ENCODE measurements at regions not wholly inside any gene's neighbourhood (a gene's known extent, or its start where the extent isn't known, plus 50 kb on each side); places are given as distances from the start of the nearest gene placed in this dataset.

GRCh38 chr7:68547181-68547580 is 1051.1 kb upstream of the AUTS2 start:
- Histone ChIP-seq H3K9me3 (ENCODE audit: insufficient read depth, low read depth, low read length) (no peaks in the 10 kb centered on the region), H3K36me3 (ENCODE audit: insufficient read depth, low read length) (no peaks in the 10 kb centered on the region), H3K4me3 (ENCODE audit: low read length) (no peak overlapping the region), H3K9ac (ENCODE audit: low read depth, low read length) (no peak overlapping the region), H3K27ac (ENCODE audit: low read depth, low read length) (no peak overlapping the region), H3K27me3 (ENCODE audit: insufficient read depth, low read length) (no peaks in the 10 kb centered on the region), H3K4me1 (ENCODE audit: insufficient read depth, low read length) (no peaks in the 10 kb centered on the region)
- 79% methylated on average over 6 of the region's 6 CpGs for WGBS

- H3K9ac ChIP-seq (ENCODE audit: low read depth, low read length): no peak overlapping the region
- H3K4me3 ChIP-seq (ENCODE audit: low read length): no peak overlapping the region
- no peaks in the 10 kb centered on the region for H3K4me1 ChIP-seq (ENCODE audit: insufficient read depth, low read length)
- no peaks in the 10 kb centered on the region for H3K36me3 ChIP-seq (ENCODE audit: insufficient read depth, low read length)
- H3K27me3 ChIP-seq (ENCODE audit: insufficient read depth, low read length): no peaks in the 10 kb centered on the region
- H3K9me3 ChIP-seq (ENCODE audit: insufficient read depth, low read depth, low read length): no peaks in the 10 kb centered on the region
- 83% methylated on average over 10 of the region's 10 CpGs for WGBS
- no peak overlapping the region for H3K27ac ChIP-seq (ENCODE audit: low read depth, low read length)
Observed at GRCh38 chr7:68547799-68548198, 1050.5 kb upstream of the AUTS2 start.

GRCh38 chr7:68550027-68550426 is 1048.2 kb upstream of the AUTS2 start:
- H3K4me3 ChIP-seq (ENCODE audit: low read length): no peak overlapping the region

GRCh38 chr7:68550635-68551034 is 1047.6 kb upstream of the AUTS2 start:
- WGBS: 96% methylated on average over 3 of the region's 3 CpGs

More at GRCh38 chr7:68550027-68550426, 1048.2 kb upstream of the AUTS2 start:
- Histone ChIP-seq H3K9ac (ENCODE audit: low read depth, low read length) (no peak overlapping the region), H3K9me3 (ENCODE audit: insufficient read depth, low read depth, low read length) (no peaks in the 10 kb centered on the region), H3K4me1 (ENCODE audit: insufficient read depth, low read length) (no peaks in the 10 kb centered on the region), H3K27me3 (ENCODE audit: insufficient read depth, low read length) (no peaks in the 10 kb centered on the region), H3K36me3 (ENCODE audit: insufficient read depth, low read length) (no peaks in the 10 kb centered on the region), H3K27ac (ENCODE audit: low read depth, low read length) (no peak overlapping the region)
- WGBS: 98% methylated on average over 2 of the region's 2 CpGs

GRCh38 chr7:68556537-68556936 is 1041.7 kb upstream of the AUTS2 start:
- 90% methylated on average over 3 of the region's 3 CpGs for WGBS

More at GRCh38 chr7:68550635-68551034, 1047.6 kb upstream of the AUTS2 start:
- no peaks in the 10 kb centered on the region for H3K27me3 ChIP-seq (ENCODE audit: insufficient read depth, low read length)
- H3K36me3 ChIP-seq (ENCODE audit: insufficient read depth, low read length): no peaks in the 10 kb centered on the region
- H3K9ac ChIP-seq (ENCODE audit: low read depth, low read length): no peak overlapping the region
- no peaks in the 10 kb centered on the region for H3K4me1 ChIP-seq (ENCODE audit: insufficient read depth, low read length)
- no peak overlapping the region for H3K4me3 ChIP-seq (ENCODE audit: low read length)
- H3K27ac ChIP-seq (ENCODE audit: low read depth, low read length): no peak overlapping the region
- H3K9me3 ChIP-seq (ENCODE audit: insufficient read depth, low read depth, low read length): no peaks in the 10 kb centered on the region

GRCh38 chr7:68559518-68559917 is 1038.8 kb upstream of the AUTS2 start:
- no peak overlapping the region for H3K27ac ChIP-seq (ENCODE audit: low read depth, low read length)
- no peaks in the 10 kb centered on the region for H3K4me1 ChIP-seq (ENCODE audit: insufficient read depth, low read length)
- no peaks in the 10 kb centered on the region for H3K9me3 ChIP-seq (ENCODE audit: insufficient read depth, low read depth, low read length)
- no peak overlapping the region for H3K9ac ChIP-seq (ENCODE audit: low read depth, low read length)
- WGBS: 85% methylated on average over 1 of the region's 1 CpG
- no peak overlapping the region for H3K4me3 ChIP-seq (ENCODE audit: low read length)
- H3K36me3 ChIP-seq (ENCODE audit: insufficient read depth, low read length): no peaks in the 10 kb centered on the region
- H3K27me3 ChIP-seq (ENCODE audit: insufficient read depth, low read length): no peaks in the 10 kb centered on the region

More at GRCh38 chr7:68556537-68556936, 1041.7 kb upstream of the AUTS2 start:
- no peaks in the 10 kb centered on the region for H3K36me3 ChIP-seq (ENCODE audit: insufficient read depth, low read length)
- no peaks in the 10 kb centered on the region for H3K4me1 ChIP-seq (ENCODE audit: insufficient read depth, low read length)
- no peak overlapping the region for H3K9ac ChIP-seq (ENCODE audit: low read depth, low read length)
- H3K4me3 ChIP-seq (ENCODE audit: low read length): no peak overlapping the region
- no peaks in the 10 kb centered on the region for H3K9me3 ChIP-seq (ENCODE audit: insufficient read depth, low read depth, low read length)
- no peaks in the 10 kb centered on the region for H3K27me3 ChIP-seq (ENCODE audit: insufficient read depth, low read length)
- no peak overlapping the region for H3K27ac ChIP-seq (ENCODE audit: low read depth, low read length)

GRCh38 chr7:68562323-68562899 is 1035.9 kb upstream of the AUTS2 start:
- no peak overlapping the region for H3K9ac ChIP-seq (ENCODE audit: low read depth, low read length)
- H3K27ac ChIP-seq (ENCODE audit: low read depth, low read length): no peak overlapping the region
- H3K27me3 ChIP-seq (ENCODE audit: insufficient read depth, low read length): no peaks in the 10 kb centered on the region
- WGBS: 92% methylated on average over 6 of the region's 6 CpGs
- H3K4me1 ChIP-seq (ENCODE audit: insufficient read depth, low read length): no peaks in the 10 kb centered on the region
- no peak overlapping the region for H3K4me3 ChIP-seq (ENCODE audit: low read length)
- no peaks in the 10 kb centered on the region for H3K36me3 ChIP-seq (ENCODE audit: insufficient read depth, low read length)
- H3K9me3 ChIP-seq (ENCODE audit: insufficient read depth, low read depth, low read length): no peaks in the 10 kb centered on the region

GRCh38 chr7:68564306-68565135 is 1033.8 kb upstream of the AUTS2 start:
- 78% methylated on average over 4 of the region's 6 CpGs for WGBS
- no peaks in the 10 kb centered on the region for H3K4me1 ChIP-seq (ENCODE audit: insufficient read depth, low read length)

GRCh38 chr7:68571286-68571685 is 1027.0 kb upstream of the AUTS2 start:
- no peaks in the 10 kb centered on the region for H3K36me3 ChIP-seq (ENCODE audit: insufficient read depth, low read length)
- no peak overlapping the region for H3K9ac ChIP-seq (ENCODE audit: low read depth, low read length)
- no peaks in the 10 kb centered on the region for H3K4me1 ChIP-seq (ENCODE audit: insufficient read depth, low read length)
- H3K4me3 ChIP-seq (ENCODE audit: low read length): no peak overlapping the region
- H3K9me3 ChIP-seq (ENCODE audit: insufficient read depth, low read depth, low read length): no peaks in the 10 kb centered on the region
- no peaks in the 10 kb centered on the region for H3K27me3 ChIP-seq (ENCODE audit: insufficient read depth, low read length)
- no peak overlapping the region for H3K27ac ChIP-seq (ENCODE audit: low read depth, low read length)

More at GRCh38 chr7:68564306-68565135, 1033.8 kb upstream of the AUTS2 start:
- no peaks in the 10 kb centered on the region for H3K36me3 ChIP-seq (ENCODE audit: insufficient read depth, low read length)
- no peaks in the 10 kb centered on the region for H3K9me3 ChIP-seq (ENCODE audit: insufficient read depth, low read depth, low read length)
- no peak overlapping the region for H3K4me3 ChIP-seq (ENCODE audit: low read length)
- no peak overlapping the region for H3K27ac ChIP-seq (ENCODE audit: low read depth, low read length)
- no peak overlapping the region for H3K9ac ChIP-seq (ENCODE audit: low read depth, low read length)
- no peaks in the 10 kb centered on the region for H3K27me3 ChIP-seq (ENCODE audit: insufficient read depth, low read length)

GRCh38 chr7:68573271-68574005 is 1024.8 kb upstream of the AUTS2 start:
- Histone ChIP-seq H3K4me3 (ENCODE audit: low read length) (no peak overlapping the region), H3K4me1 (ENCODE audit: insufficient read depth, low read length) (no peaks in the 10 kb centered on the region), H3K9ac (ENCODE audit: low read depth, low read length) (no peak overlapping the region), H3K27me3 (ENCODE audit: insufficient read depth, low read length) (no peaks in the 10 kb centered on the region), H3K9me3 (ENCODE audit: insufficient read depth, low read depth, low read length) (no peaks in the 10 kb centered on the region), H3K27ac (ENCODE audit: low read depth, low read length) (no peak overlapping the region), H3K36me3 (ENCODE audit: insufficient read depth, low read length) (no peaks in the 10 kb centered on the region)
- 91% methylated on average over 10 of the region's 12 CpGs for WGBS

- Histone ChIP-seq H3K9me3 (ENCODE audit: insufficient read depth, low read depth, low read length) (no peaks in the 10 kb centered on the region), H3K4me3 (ENCODE audit: low read length) (no peak overlapping the region), H3K9ac (ENCODE audit: low read depth, low read length) (no peak overlapping the region), H3K27ac (ENCODE audit: low read depth, low read length) (no peak overlapping the region), H3K27me3 (ENCODE audit: insufficient read depth, low read length) (no peaks in the 10 kb centered on the region), H3K4me1 (ENCODE audit: insufficient read depth, low read length) (no peaks in the 10 kb centered on the region), H3K36me3 (ENCODE audit: insufficient read depth, low read length) (no peaks in the 10 kb centered on the region)
- WGBS: 93% methylated on average over 2 of the region's 2 CpGs
Observed at GRCh38 chr7:68576366-68576765, 1021.9 kb upstream of the AUTS2 start.
